K562 (cell line): ENCODE measurements at regions not wholly inside any gene's neighbourhood (a gene's known extent, or its start where the extent isn't known, plus 50 kb on each side); places are given as distances from the start of the nearest gene placed in this dataset.

Experiments used
- ATAC-seq: fragments of 200-7000 bp; cut with Tn5 transposase; 3 replicates; pipeline ENCODE4 v1.9.1; 2020; ENCODE audit warnings: moderate library complexity
- BruUV-seq: library from RNA; stranded (reverse); fragments of 400-500 nt; replicated peaks from 2 replicates; lab custom pipeline; 2021; lab: Mats Ljungman, UMichigan
- CTCF ChIA-PET: fragments of 300-600 bp; formaldehyde crosslinking; extraction: SDS; loops from one replicate; lab custom pipeline; 2021; ENCODE audit warnings: low intra/inter-chr PET ratio; lab: Yijun Ruan, JAX
- POLR2A ChIA-PET: fragments of 300-600, 350-650 bp; sonication (Branson Sonifier 250); formaldehyde crosslinking; extraction: SDS; loops from one replicate; lab custom pipeline; 2021; ENCODE audit warnings: antibody characterized with exemption, inconsistent platforms; lab: Yijun Ruan, JAX
- DNase-seq, 4 experiments: peaks; one replicate each; pipeline versions ENCODE4 v3.0.0 to v3.0.0-alpha.2; 2011 to 2018; ENCODE audit warnings: low spot score in 3 of 4, mixed read lengths in 3 of 4; ENCODE audit errors: extremely low read depth in 1 of 4
- FAIRE-seq: peaks from 2 replicates; lab custom pipeline; 2011; peaks lifted over from hg19 to GRCh38; lab: Jason Lieb, UNC
- H2AFZ ChIP-seq: 2 replicates; pipeline ENCODE4 v1.6.0; 2011; ENCODE audit warnings: low read depth, low read length, control low read depth, inconsistent platforms
- H3K27ac ChIP-seq: fragments of 200-600 bp; 3 replicates; pipeline ENCODE4 v1.8.0; 2011; ENCODE audit warnings: low read depth, mild to moderate bottlenecking, control low read depth, inconsistent platforms, low read length, moderate library complexity, mixed read lengths; ENCODE audit errors: extremely low read depth
- H3K27me3 ChIP-seq, 2 experiments: fragments of 300-600 bp in 1 of 2; 2 replicates in 1 of 2; 3 replicates in 1 of 2; pipeline versions ENCODE4 v1.6.0 to v1.8.0; 2011; ENCODE audit warnings: inconsistent platforms in 2 of 2, low read length in 2 of 2, mild to moderate bottlenecking in 1 of 2, mixed read lengths in 1 of 2, moderate library complexity in 1 of 2; ENCODE audit not compliant: control insufficient read depth in 2 of 2, insufficient read depth in 2 of 2
- H3K36me3 ChIP-seq: fragments of 300-600 bp; 3 replicates; pipeline ENCODE4 v1.8.0; 2011; ENCODE audit warnings: mild to moderate bottlenecking, low read length, inconsistent platforms; ENCODE audit not compliant: control insufficient read depth, insufficient read depth
- H3K4me1 ChIP-seq, 2 experiments: fragments of 200-600 bp in 1 of 2; replicated peaks in 1 of 2; 2 replicates in 1 of 2; 3 replicates in 1 of 2; pipeline versions ENCODE4 v1.5.1 to v1.8.0; 2011; ENCODE audit warnings: inconsistent platforms in 2 of 2, low read length in 2 of 2, mild to moderate bottlenecking in 1 of 2, mixed read lengths in 1 of 2, moderate library complexity in 1 of 2; ENCODE audit not compliant: control insufficient read depth in 2 of 2, insufficient read depth in 2 of 2
- H3K4me2 ChIP-seq: 2 replicates; pipeline ENCODE4 v1.6.1; 2011; ENCODE audit warnings: low read length, control low read depth, inconsistent platforms, mixed read lengths; ENCODE audit not compliant: insufficient read depth
- H3K4me3 ChIP-seq: fragments of 200-600 bp; sonication (generic), shearing (Covaris generic); 2 replicates; pipeline ENCODE4 v1.5.1; 2016; ENCODE audit warnings: control low read depth, inconsistent platforms
- H3K79me2 ChIP-seq: fragments of 200-600 bp; 3 replicates; pipeline ENCODE4 v1.8.0; 2011; ENCODE audit warnings: low read length, inconsistent platforms; ENCODE audit not compliant: control insufficient read depth, insufficient read depth
- H3K9ac ChIP-seq, 2 experiments: 2 replicates each; pipeline versions ENCODE4 v1.6.0 to v1.6.1; 2011; ENCODE audit warnings: low read depth in 2 of 2, low read length in 2 of 2, control low read depth in 1 of 2, inconsistent platforms in 1 of 2, mild to moderate bottlenecking in 1 of 2, mixed read lengths in 1 of 2; ENCODE audit not compliant: insufficient read depth in 1 of 2
- H3K9me1 ChIP-seq: one replicate; pipeline ENCODE4 v1.6.0; 2011; ENCODE audit warnings: inconsistent platforms, mild to moderate bottlenecking, low read length, moderate library complexity; ENCODE audit not compliant: control insufficient read depth, insufficient read depth
- H3K9me3 ChIP-seq: replicated peaks from 2 replicates; pipeline ENCODE4 v1.5.1; 2011; ENCODE audit warnings: low read depth, low read length, inconsistent platforms; ENCODE audit not compliant: control insufficient read depth, insufficient read depth
- H4K20me1 ChIP-seq: replicated peaks from 2 replicates; pipeline ENCODE4 v1.6.1; 2011; ENCODE audit warnings: low read length, inconsistent platforms, mixed read lengths; ENCODE audit not compliant: control insufficient read depth, insufficient read depth
- ATF6 ChIP-seq: sonication (generic); formaldehyde crosslinking; IDR thresholded peaks from 2 replicates; pipeline ENCODE4 v1.4.0; 2020; ENCODE audit warnings: mild to moderate bottlenecking, missing genetic modification reagents
- E2F8 ChIP-seq: fragments of 450-650 bp; IDR thresholded peaks from 2 replicates; pipeline ENCODE4 v1.7.1; 2018; ENCODE audit warnings: mild to moderate bottlenecking, low read depth; ENCODE audit not compliant: partially characterized antibody
- RAD51 ChIP-seq: fragments of 450-650 bp; IDR thresholded peaks from 2 replicates; pipeline ENCODE4 v1.7.1; 2016; ENCODE audit warnings: low read depth, mild to moderate bottlenecking, borderline replicate concordance
- ZNF146 ChIP-seq: IDR thresholded peaks from one replicate; pipeline ENCODE4 v1.6.1; 2018; ENCODE audit warnings: missing compliant biosample characterization; ENCODE audit not compliant: unreplicated experiment
- WGBS: fragments of 100-300 bp; shearing (Covaris generic); methylation state at CpG from one replicate; pipeline ENCODE4 v1.1.6; 2016; ENCODE audit warnings: low coverage, mixed read lengths; ENCODE audit not compliant: insufficient coverage; ENCODE audit errors: missing lambda C conversion rate; 5-methylcytosine and 5-hydroxymethylcytosine counted together
- in situ Hi-C: fragments of 300-500 bp; cut with MboI; formaldehyde crosslinking; loops from 4 replicates; pipeline ENCODE4 v1.15.0; 2018; ENCODE audit warnings: inconsistent platforms, mixed read lengths
- intact Hi-C: fragments of 100-400 bp; cut with micrococcal nuclease; formaldehyde crosslinking; loops from 2 replicates; pipeline ENCODE4 v1.14.2; 2022

GRCh38 chr6:6512711-6513110 lies 75.8 kb upstream of the LY86 start:
- WGBS, result 0% methylated on average over 2 of the region's 2 CpGs
- Histone ChIP-seq H3K9me3 (no peaks in the 10 kb centered on the region), H4K20me1 (no peaks in the 10 kb centered on the region; the same call in 1 of the 2 replicates), H3K4me1 (no peaks in the 10 kb centered on the region), H3K27me3 (peaks cover 7 to 11% of the 10 kb centered on the region in 2 experiments; a peak in 3 of 5 replicates), H3K36me3 (no peaks in the 10 kb centered on the region), H3K9ac (no peak overlapping the region), H3K4me3 (no peak overlapping the region), H3K27ac (no peak overlapping the region), H3K4me2 (no peak overlapping the region), H3K9me1 (no peaks in the 10 kb centered on the region), H3K79me2 (no peaks in the 10 kb centered on the region), H2AFZ (no peak overlapping the region)
- ChIA-PET POLR2A (interaction anchor here (0.6 to 0.9 kb wide), 2 partner anchors 10 to 90 kb away, joined by 4 read pairs; no protein-coding TSS in a partner anchor), CTCF (no interaction called here)
- in situ Hi-C loops, result no loop called here
- no TSS peak for BruUV-seq
- ATAC-seq (no peak), DNase-seq (no peak), FAIRE-seq (no peak)
- intact Hi-C loops, result no loop called here
- TF ChIP-seq ATF6 (CRISPR knock-in tag) (no peak), E2F8 (no peak), ZNF146 (CRISPR knock-in tag) (no peak), RAD51 (no peak)
